K562 (cell line): ENCODE measurements at regions not wholly inside any gene's neighbourhood (a gene's known extent, or its start where the extent isn't known, plus 50 kb on each side); places are given as distances from the start of the nearest gene placed in this dataset.

Experiments
- CREB5 ChIP-seq: fragments of 250-450 bp; sonication (Bioruptor Pico); IDR thresholded peaks from 2 replicates; pipeline ENCODE4 v1.5.0; 2020; ENCODE audit warnings: mild to moderate bottlenecking
- CTCF ChIP-seq, 3 experiments: IDR thresholded peaks in 2 of 3; conservative IDR thresholded peaks in 1 of 3; 2 replicates each; pipeline ENCODE4 v1.5.1; 2011 to 2012; ENCODE audit warnings: low read length in 3 of 3, mild to moderate bottlenecking in 3 of 3, control low read depth in 2 of 3, improper control_type of control experiment in 1 of 3, inconsistent platforms in 1 of 3, low read depth in 1 of 3, mixed read lengths in 1 of 3, moderate library complexity in 1 of 3; ENCODE audit not compliant: insufficient read depth in 2 of 3
- GTF2F1 ChIP-seq: IDR thresholded peaks from 2 replicates; pipeline ENCODE4 v1.6.1; 2011; ENCODE audit warnings: low read depth, low read length, improper control_type of control experiment
- POLR2AphosphoS5 ChIP-seq: IDR thresholded peaks from 2 replicates; pipeline ENCODE4 v1.6.1; 2011; ENCODE audit warnings: mild to moderate bottlenecking, low read depth, low read length, moderate library complexity; ENCODE audit not compliant: control insufficient read depth, insufficient read depth
- USF2 ChIP-seq: sonication (generic); formaldehyde crosslinking; IDR thresholded peaks from 2 replicates; pipeline ENCODE4 v1.5.0; 2020; ENCODE audit warnings: missing genetic modification reagents

GRCh38 chr3:181484026-181484425, 227.7 kb upstream of the SOX2 start:
- TF ChIP-seq POLR2AphosphoS5 (no peak), CTCF (IDR thresholded peaks at IDR 0.05 in 2 of 3, conservative IDR thresholded peaks at IDR 0.05 in 1 of 3; ENCODE audit: insufficient read depth in 2 of 3, low read depth in 1 of 3, low read length in 3 of 3) (no peak), GTF2F1 (no peak), USF2 (no peak), CREB5 (CRISPR knock-in tag) (no peak)
